ENCODE measurements at regions not wholly inside any gene's neighbourhood (a gene's known extent, or its start where the extent isn't known, plus 50 kb on each side); places are given as distances from the start of the nearest gene placed in this dataset.
"Not testable (repeated sequence)": the region's sequence is repeated elsewhere in the genome, so short reads cannot be mapped to it uniquely, and the experiment has no call there.

DNA sequence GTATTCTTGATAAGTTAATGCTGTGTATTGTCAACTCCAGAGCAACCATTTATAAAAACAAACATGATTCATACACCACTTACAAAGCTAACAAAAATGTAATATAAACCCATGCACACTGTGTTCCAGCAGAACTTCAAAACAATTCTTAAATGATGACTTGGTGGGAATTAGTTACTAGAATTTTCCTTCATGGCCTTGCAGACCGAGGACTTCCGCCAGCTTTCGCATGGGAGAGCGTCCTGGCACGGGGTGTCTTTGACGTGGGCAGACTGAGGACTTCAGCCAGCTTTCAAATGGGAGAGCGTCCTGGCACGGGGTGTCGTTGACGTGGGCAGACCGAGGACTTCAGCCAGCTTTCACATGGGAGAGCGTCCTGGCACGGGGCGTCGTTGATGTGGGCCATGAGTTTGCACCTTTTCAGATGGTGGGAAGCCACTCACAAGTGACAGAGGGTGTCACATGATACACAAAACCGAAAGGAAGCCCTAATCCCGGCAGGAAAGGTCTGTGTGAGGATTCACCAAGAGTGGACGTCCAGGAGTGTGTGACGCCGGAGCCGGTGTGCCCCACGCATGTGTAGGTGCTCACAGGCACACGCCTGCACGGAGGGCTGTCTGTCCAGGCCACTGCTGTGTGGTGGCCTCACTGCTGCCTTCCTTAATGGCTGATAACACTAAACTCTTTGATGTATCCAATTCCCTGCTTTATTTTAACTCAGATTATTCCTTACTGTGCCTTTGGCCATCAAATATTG lies 211.3 kb upstream of the IRX4 start:
- H3K9me3 ChIP-seq (ENCODE audit: control insufficient read depth, low read length): no peaks in the 10 kb centered on the region
- no peak overlapping the region for H3K27ac ChIP-seq (ENCODE audit: low read depth, low read length, severe bottlenecking)
- no peaks in the 10 kb centered on the region for H3K36me3 ChIP-seq (ENCODE audit: control insufficient read depth, insufficient read depth, low read length)
- H3K4me1 ChIP-seq (ENCODE audit: control insufficient read depth, insufficient read depth, low read length, poor library complexity, severe bottlenecking): no peaks in the 10 kb centered on the region
- no peak overlapping the region for H3K4me3 ChIP-seq (ENCODE audit: extremely low read depth, insufficient read depth, low read length, poor library complexity, severe bottlenecking)
- 93 to 95% methylated on average over 24 of the region's 24 CpGs for WGBS, 2 experiments (ENCODE audit: insufficient coverage in 2 of 2)

DNA sequence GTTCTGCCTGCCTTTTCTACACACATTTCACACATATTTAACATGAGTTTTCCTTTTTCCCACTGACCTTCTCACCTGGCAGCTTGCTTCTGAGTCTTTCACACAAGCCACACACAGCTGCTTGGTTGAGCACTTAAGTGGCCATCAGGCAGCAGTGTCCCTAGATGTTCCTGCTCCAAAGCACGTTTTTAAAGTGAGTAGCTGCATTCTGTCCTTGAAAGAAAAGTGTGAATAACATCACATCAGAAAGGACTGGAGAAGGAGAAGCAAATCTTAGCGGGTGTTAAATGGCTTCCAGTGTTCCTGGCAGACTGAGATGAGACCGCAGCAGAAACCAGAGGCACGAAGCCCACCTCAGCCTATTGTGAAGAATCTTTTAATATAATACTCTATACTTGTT lies 209.2 kb upstream of the IRX4 start:
- no peaks in the 10 kb centered on the region for H3K36me3 ChIP-seq (ENCODE audit: control insufficient read depth, insufficient read depth, low read length)
- H3K4me1 ChIP-seq (ENCODE audit: control insufficient read depth, insufficient read depth, low read length, poor library complexity, severe bottlenecking): no peaks in the 10 kb centered on the region
- H3K27ac ChIP-seq (ENCODE audit: low read depth, low read length, severe bottlenecking): no peak overlapping the region
- H3K9me3 ChIP-seq (ENCODE audit: control insufficient read depth, low read length): no peaks in the 10 kb centered on the region
- H3K4me3 ChIP-seq (ENCODE audit: extremely low read depth, insufficient read depth, low read length, poor library complexity, severe bottlenecking): no peak overlapping the region
- 50% methylated on average over 1 of the region's 4 CpGs; no CpG with 5 or more reads in 1 of the 2 experiments for WGBS, 2 experiments (ENCODE audit: insufficient coverage in 2 of 2)

DNA sequence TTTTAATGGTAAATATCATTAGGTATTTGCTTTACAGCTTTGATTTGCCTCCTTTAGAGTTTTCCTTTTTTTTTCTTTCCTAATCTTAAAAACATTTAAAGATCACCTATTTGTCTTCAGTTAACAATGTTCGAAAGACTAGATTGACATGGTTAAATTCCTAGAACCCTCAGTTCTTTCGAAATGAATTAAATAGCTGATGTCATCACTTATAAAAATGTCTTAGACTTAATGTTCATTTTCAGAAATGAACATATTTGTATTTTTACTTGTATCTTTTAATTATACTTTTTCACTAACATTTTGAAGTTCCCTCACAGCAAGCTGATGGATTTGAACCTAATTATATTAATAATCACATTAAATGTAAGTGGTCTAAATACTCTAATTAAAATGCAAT lies 205.3 kb upstream of the IRX4 start:
- H3K4me1 ChIP-seq (ENCODE audit: control insufficient read depth, insufficient read depth, low read length, poor library complexity, severe bottlenecking): no peaks in the 10 kb centered on the region
- no peaks in the 10 kb centered on the region for H3K36me3 ChIP-seq (ENCODE audit: control insufficient read depth, insufficient read depth, low read length)
- no peak overlapping the region for H3K27ac ChIP-seq (ENCODE audit: low read depth, low read length, severe bottlenecking)
- WGBS, 2 experiments (ENCODE audit: insufficient coverage in 2 of 2): no CpG with 5 or more reads among the region's 2 CpGs
- no peak overlapping the region for H3K4me3 ChIP-seq (ENCODE audit: extremely low read depth, insufficient read depth, low read length, poor library complexity, severe bottlenecking)
- no peaks in the 10 kb centered on the region for H3K9me3 ChIP-seq (ENCODE audit: control insufficient read depth, low read length)

DNA sequence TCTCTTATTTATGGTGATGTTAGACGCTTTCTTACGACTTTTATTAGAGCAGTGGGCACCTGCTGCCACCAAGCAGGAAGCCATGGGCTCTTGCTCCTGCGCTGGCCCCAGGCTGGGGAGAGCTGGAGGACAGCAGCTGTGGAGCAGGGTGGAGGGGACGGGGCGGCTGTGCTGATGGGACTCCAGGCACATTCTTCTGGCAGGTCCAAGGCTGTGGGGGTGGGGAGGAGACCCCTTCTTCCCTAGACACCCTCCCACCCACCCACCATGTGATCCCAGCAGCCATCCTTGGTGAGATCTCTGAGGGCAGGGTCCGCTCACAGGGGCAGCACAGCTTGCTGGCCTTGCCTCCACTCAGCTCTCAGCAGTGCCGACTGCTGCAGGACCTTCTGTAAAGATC lies 192.6 kb upstream of the IRX4 start:
- WGBS, 2 experiments (ENCODE audit: insufficient coverage in 2 of 2): 83 to 90% methylated on average over 1 to 5 of the region's 7 CpGs
- Histone ChIP-seq H3K27ac (ENCODE audit: low read depth, low read length, severe bottlenecking) (no peak overlapping the region), H3K4me1 (ENCODE audit: control insufficient read depth, insufficient read depth, low read length, poor library complexity, severe bottlenecking) (no peaks in the 10 kb centered on the region), H3K9me3 (ENCODE audit: control insufficient read depth, low read length) (no peaks in the 10 kb centered on the region), H3K36me3 (ENCODE audit: control insufficient read depth, insufficient read depth, low read length) (no peaks in the 10 kb centered on the region), H3K4me3 (ENCODE audit: extremely low read depth, insufficient read depth, low read length, poor library complexity, severe bottlenecking) (no peak overlapping the region)

DNA sequence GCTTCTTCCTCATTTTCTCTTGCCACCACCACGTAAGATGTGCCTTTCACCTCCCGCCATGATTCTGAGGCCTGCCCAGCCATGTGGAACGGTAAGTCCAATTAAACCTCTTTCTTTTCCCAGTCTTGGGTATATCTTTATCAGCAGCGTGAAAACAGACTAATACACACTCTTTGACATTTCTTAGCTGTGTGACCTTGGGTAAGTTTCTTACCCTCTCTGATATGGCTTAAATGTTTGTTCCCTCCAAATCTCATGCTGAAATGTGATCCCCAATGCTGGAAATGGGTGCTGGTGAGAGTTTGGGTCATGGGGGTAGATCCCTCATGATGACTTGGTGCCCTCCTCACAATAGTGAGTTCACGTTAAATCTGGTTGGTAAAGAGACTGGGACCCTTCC lies 188.8 kb upstream of the IRX4 start:
- Histone ChIP-seq H3K4me1 (ENCODE audit: control insufficient read depth, insufficient read depth, low read length, poor library complexity, severe bottlenecking) (no peaks in the 10 kb centered on the region), H3K36me3 (ENCODE audit: control insufficient read depth, insufficient read depth, low read length) (no peaks in the 10 kb centered on the region), H3K9me3 (ENCODE audit: control insufficient read depth, low read length) (no peaks in the 10 kb centered on the region), H3K4me3 (ENCODE audit: extremely low read depth, insufficient read depth, low read length, poor library complexity, severe bottlenecking) (no peak overlapping the region), H3K27ac (ENCODE audit: low read depth, low read length, severe bottlenecking) (no peak overlapping the region)
- WGBS, 2 experiments (ENCODE audit: insufficient coverage in 2 of 2): 89 to 94% methylated on average over 2 to 5 of the region's 5 CpGs

DNA sequence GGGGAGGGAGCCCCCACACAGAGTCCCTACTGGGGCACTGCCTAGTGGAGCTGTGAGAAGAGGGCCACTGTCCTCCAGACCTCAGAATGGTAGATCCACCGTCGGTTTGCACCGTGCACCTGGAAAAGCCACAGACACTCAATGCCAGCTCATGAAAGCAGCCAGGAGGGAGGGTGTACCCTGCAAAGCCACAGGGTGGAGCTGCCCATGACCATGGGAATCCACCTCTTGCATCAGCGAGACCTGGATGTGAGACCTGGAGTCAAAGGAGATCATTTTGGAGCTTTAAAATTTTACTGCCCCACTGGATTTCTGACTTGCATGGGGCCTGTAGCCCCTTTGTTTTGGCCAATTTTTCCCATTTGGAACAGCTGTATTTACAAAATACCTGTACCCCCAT lies 188.1 kb upstream of the IRX4 start:
- H3K27ac ChIP-seq (ENCODE audit: low read depth, low read length, severe bottlenecking); H3K36me3 ChIP-seq (ENCODE audit: control insufficient read depth, insufficient read depth, low read length); H3K4me3 ChIP-seq (ENCODE audit: extremely low read depth, insufficient read depth, low read length, poor library complexity, severe bottlenecking); H3K9me3 ChIP-seq (ENCODE audit: control insufficient read depth, low read length); H3K4me1 ChIP-seq (ENCODE audit: control insufficient read depth, insufficient read depth, low read length, poor library complexity, severe bottlenecking): not testable (repeated sequence)
- WGBS, 2 experiments (ENCODE audit: insufficient coverage in 2 of 2): 73 to 78% methylated on average over 3 to 4 of the region's 4 CpGs

DNA sequence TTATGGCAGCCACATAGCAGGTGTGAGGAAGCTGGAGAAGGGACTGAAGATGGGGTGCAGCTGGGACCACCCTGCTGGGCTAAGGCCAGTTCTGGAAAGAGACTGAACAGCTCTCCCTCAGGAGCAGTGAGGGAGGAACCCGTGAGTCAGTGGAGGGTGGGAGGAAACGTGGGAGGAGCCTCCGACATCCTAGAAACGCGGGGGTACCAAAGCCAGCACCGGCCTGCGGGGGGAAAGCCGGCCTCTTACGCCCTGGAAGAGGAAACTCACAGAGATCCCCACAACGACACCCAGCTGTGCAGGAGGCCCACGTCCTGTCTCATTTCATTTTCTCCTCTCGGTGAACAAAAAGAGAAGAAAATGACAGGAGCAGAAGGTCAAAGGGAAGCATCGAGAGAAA lies 185.8 kb upstream of the IRX4 start:
- 58 to 66% methylated on average over 8 to 11 of the region's 13 CpGs for WGBS, 2 experiments (ENCODE audit: insufficient coverage in 2 of 2)
- H3K27ac ChIP-seq (ENCODE audit: low read depth, low read length, severe bottlenecking): no peak overlapping the region
- H3K4me3 ChIP-seq (ENCODE audit: extremely low read depth, insufficient read depth, low read length, poor library complexity, severe bottlenecking): no peak overlapping the region
- no peaks in the 10 kb centered on the region for H3K9me3 ChIP-seq (ENCODE audit: control insufficient read depth, low read length)
- no peaks in the 10 kb centered on the region for H3K36me3 ChIP-seq (ENCODE audit: control insufficient read depth, insufficient read depth, low read length)
- H3K4me1 ChIP-seq (ENCODE audit: control insufficient read depth, insufficient read depth, low read length, poor library complexity, severe bottlenecking): no peaks in the 10 kb centered on the region

DNA sequence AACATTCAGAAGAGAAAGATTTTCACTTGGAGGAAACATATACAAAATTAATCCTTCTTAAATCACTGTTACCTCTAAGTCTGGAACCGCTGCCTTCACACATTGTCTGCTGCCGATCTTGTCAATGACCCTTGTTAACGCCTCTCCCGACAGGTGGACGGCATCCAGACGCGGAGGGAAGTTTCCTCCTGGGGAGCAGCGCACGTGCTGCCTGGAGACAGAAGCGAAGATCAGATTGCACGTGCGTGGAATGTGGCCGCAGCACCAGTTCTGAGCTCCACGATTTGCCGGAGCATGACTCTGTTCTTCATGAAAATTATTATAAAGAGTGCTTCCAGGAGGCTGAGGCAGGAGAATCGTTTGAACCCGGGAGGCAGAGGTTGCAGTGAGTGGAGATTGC lies 183.6 kb upstream of the IRX4 start:
- H3K27ac ChIP-seq (ENCODE audit: low read depth, low read length, severe bottlenecking): no peak overlapping the region
- H3K9me3 ChIP-seq (ENCODE audit: control insufficient read depth, low read length): no peaks in the 10 kb centered on the region
- H3K4me3 ChIP-seq (ENCODE audit: extremely low read depth, insufficient read depth, low read length, poor library complexity, severe bottlenecking): no peak overlapping the region
- 81 to 88% methylated on average over 15 of the region's 17 CpGs for WGBS, 2 experiments (ENCODE audit: insufficient coverage in 2 of 2)
- H3K36me3 ChIP-seq (ENCODE audit: control insufficient read depth, insufficient read depth, low read length): no peaks in the 10 kb centered on the region
- H3K4me1 ChIP-seq (ENCODE audit: control insufficient read depth, insufficient read depth, low read length, poor library complexity, severe bottlenecking): no peaks in the 10 kb centered on the region

DNA sequence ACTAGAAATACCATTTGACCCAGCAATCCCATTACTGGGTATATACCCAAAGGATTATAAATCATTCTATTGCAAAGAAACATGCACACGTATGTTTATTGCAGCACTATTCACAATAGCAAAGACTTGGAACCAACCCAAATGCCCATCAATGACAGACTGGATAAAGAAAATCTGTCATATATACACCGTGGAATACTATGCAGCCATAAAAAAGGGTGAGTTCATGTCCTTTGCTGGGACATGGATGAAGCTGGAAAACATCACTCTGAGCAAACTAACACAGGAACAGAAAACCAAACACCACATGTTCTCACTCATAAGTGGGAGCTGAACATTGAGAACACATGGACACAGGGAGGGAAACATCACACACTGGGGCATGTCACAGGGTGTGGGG lies 180.7 kb upstream of the IRX4 start:
- not testable (repeated sequence) for H3K4me1 ChIP-seq (ENCODE audit: control insufficient read depth, insufficient read depth, low read length, poor library complexity, severe bottlenecking); H3K36me3 ChIP-seq (ENCODE audit: control insufficient read depth, insufficient read depth, low read length); H3K4me3 ChIP-seq (ENCODE audit: extremely low read depth, insufficient read depth, low read length, poor library complexity, severe bottlenecking); H3K9me3 ChIP-seq (ENCODE audit: control insufficient read depth, low read length); H3K27ac ChIP-seq (ENCODE audit: low read depth, low read length, severe bottlenecking)
- WGBS, 2 experiments (ENCODE audit: insufficient coverage in 2 of 2): 90% methylated on average over 1 of the region's 2 CpGs; no CpG with 5 or more reads in 1 of the 2 experiments

DNA sequence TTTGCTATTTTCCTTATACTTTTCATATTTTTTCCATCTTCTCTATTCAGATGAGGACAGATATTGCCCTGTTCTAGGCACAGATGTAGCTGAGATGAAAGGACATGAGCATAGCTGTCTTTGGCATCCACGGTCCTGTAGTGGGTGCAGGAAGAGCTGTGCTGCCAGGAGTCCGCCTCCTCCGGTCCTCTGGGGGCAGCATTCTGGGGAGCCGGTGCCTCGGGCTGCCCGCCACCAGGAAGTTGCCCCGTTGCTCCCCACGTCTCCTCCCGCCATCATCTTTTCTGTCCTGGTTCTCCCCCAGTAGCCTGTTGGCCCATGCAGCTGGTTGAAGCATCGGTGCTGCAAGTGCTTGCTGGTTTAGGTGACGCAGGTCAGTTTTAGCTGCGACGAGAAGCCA lies 170.0 kb upstream of the IRX4 start:
- Histone ChIP-seq H3K9me3 (ENCODE audit: control insufficient read depth, low read length) (no peaks in the 10 kb centered on the region), H3K4me1 (ENCODE audit: control insufficient read depth, insufficient read depth, low read length, poor library complexity, severe bottlenecking) (no peaks in the 10 kb centered on the region), H3K27ac (ENCODE audit: low read depth, low read length, severe bottlenecking) (no peak overlapping the region), H3K4me3 (ENCODE audit: extremely low read depth, insufficient read depth, low read length, poor library complexity, severe bottlenecking) (no peak overlapping the region), H3K36me3 (ENCODE audit: control insufficient read depth, insufficient read depth, low read length) (no peaks in the 10 kb centered on the region)
- WGBS, 2 experiments (ENCODE audit: insufficient coverage in 2 of 2): 93 to 94% methylated on average over 13 of the region's 13 CpGs

DNA sequence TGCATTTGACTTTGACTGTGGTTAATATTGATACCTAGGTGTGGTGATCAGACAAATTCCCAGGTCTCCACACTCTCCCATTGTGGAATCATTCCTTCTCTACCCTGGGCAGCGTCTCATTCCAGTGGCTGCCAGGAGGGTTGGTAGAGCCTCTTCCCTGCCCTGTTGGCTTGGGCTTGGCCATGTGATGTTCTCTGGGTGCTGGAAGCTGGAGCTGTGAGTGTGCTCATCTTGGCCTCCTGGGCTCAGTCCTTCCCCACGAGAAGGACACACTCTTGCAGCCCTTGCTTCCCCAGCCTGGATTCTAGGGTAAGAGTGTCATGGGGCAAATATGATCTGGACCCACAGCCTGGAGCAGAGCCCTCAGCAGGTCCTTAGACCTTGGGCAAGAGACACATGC lies 167.2 kb upstream of the IRX4 start:
- Histone ChIP-seq H3K36me3 (ENCODE audit: control insufficient read depth, insufficient read depth, low read length) (no peaks in the 10 kb centered on the region), H3K9me3 (ENCODE audit: control insufficient read depth, low read length) (no peaks in the 10 kb centered on the region), H3K27ac (ENCODE audit: low read depth, low read length, severe bottlenecking) (no peak overlapping the region), H3K4me1 (ENCODE audit: control insufficient read depth, insufficient read depth, low read length, poor library complexity, severe bottlenecking) (no peaks in the 10 kb centered on the region), H3K4me3 (ENCODE audit: extremely low read depth, insufficient read depth, low read length, poor library complexity, severe bottlenecking) (no peak overlapping the region)
- 93% methylated on average over 2 of the region's 2 CpGs; no CpG with 5 or more reads in 1 of the 2 experiments for WGBS, 2 experiments (ENCODE audit: insufficient coverage in 2 of 2)
